ENCODE measurements at regions not wholly inside any gene's neighbourhood (a gene's known extent, or its start where the extent isn't known, plus 50 kb on each side); places are given as distances from the start of the nearest gene placed in this dataset.

GRCh38 chr13:78228211-78228610 lies 309.6 kb upstream of the EDNRB start:
- TF ChIP-seq, protein P1, sequence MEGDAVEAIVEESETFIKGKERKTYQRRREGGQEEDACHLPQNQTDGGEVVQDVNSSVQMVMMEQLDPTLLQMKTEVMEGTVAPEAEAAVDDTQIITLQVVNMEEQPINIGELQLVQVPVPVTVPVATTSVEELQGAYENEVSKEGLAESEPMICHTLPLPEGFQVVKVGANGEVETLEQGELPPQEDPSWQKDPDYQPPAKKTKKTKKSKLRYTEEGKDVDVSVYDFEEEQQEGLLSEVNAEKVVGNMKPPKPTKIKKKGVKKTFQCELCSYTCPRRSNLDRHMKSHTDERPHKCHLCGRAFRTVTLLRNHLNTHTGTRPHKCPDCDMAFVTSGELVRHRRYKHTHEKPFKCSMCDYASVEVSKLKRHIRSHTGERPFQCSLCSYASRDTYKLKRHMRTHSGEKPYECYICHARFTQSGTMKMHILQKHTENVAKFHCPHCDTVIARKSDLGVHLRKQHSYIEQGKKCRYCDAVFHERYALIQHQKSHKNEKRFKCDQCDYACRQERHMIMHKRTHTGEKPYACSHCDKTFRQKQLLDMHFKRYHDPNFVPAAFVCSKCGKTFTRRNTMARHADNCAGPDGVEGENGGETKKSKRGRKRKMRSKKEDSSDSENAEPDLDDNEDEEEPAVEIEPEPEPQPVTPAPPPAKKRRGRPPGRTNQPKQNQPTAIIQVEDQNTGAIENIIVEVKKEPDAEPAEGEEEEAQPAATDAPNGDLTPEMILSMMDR (IDR thresholded peaks at IDR 0.05; ENCODE audit: low read depth, low read length) = no peak
- TF ChIP-seq EZH2phosphoT487 (IDR thresholded peaks at IDR 0.05; ENCODE audit: low read depth) = no peak
